GM12873 (cell line): ENCODE measurements at regions not wholly inside any gene's neighbourhood (a gene's known extent, or its start where the extent isn't known, plus 50 kb on each side); places are given as distances from the start of the nearest gene placed in this dataset.

Source experiments
- TF ChIP-seq, protein P1 (sequence below): IDR thresholded peaks from 2 replicates; pipeline ENCODE4 v1.5.1; 2012; ENCODE audit warnings: low read depth, mild to moderate bottlenecking, moderate library complexity, low read length, control low read depth; ENCODE audit not compliant: insufficient read depth; ENCODE audit errors: missing control alignments

DNA sequence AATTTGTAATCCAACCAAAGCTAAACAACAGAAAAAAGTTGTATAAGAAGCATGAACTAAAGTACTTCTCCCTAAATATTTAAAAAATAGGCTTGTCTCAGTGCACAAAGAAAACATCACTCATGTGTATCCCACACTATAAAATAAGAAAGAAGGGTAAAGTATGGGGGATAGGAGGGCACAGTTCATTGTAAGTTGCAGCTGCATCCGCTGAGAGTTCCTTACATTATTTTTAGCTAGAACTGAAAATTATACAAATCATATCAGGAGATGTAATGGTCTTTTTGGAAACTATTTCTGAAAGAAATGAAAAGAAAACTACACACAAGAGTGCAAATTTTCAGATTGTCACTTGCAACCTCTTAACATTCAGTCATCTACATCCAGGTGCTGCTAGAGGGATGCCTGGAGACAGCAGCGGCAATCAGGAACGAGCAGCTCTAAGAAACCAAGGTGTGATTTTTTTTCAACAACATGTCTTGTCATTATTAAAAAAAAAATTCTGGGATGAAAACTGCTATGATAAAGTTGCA, 273.6 kb downstream of the ASXL3 start:
- TF ChIP-seq, protein P1, sequence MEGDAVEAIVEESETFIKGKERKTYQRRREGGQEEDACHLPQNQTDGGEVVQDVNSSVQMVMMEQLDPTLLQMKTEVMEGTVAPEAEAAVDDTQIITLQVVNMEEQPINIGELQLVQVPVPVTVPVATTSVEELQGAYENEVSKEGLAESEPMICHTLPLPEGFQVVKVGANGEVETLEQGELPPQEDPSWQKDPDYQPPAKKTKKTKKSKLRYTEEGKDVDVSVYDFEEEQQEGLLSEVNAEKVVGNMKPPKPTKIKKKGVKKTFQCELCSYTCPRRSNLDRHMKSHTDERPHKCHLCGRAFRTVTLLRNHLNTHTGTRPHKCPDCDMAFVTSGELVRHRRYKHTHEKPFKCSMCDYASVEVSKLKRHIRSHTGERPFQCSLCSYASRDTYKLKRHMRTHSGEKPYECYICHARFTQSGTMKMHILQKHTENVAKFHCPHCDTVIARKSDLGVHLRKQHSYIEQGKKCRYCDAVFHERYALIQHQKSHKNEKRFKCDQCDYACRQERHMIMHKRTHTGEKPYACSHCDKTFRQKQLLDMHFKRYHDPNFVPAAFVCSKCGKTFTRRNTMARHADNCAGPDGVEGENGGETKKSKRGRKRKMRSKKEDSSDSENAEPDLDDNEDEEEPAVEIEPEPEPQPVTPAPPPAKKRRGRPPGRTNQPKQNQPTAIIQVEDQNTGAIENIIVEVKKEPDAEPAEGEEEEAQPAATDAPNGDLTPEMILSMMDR = no peak

DNA sequence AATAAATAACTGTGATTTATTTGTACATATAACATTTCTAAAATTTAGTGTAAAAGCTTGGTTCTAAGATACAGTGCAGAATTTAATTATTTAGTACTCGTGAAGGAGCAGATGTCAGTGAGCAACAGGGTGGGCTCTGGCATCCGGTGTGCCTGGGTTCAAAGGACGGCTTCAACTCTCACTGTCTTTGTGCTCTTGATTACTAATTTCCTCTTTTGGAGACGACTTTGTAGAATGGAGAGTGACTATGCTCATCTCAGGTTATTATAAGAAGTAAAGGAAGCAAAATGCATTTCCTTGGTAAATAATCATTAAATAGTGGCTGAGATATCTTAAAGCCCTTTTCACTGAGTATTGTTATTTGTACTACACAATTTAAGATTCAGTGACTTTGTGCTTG, 271.7 kb downstream of the ASXL3 start:
- TF ChIP-seq, protein P1 = no peak

DNA sequence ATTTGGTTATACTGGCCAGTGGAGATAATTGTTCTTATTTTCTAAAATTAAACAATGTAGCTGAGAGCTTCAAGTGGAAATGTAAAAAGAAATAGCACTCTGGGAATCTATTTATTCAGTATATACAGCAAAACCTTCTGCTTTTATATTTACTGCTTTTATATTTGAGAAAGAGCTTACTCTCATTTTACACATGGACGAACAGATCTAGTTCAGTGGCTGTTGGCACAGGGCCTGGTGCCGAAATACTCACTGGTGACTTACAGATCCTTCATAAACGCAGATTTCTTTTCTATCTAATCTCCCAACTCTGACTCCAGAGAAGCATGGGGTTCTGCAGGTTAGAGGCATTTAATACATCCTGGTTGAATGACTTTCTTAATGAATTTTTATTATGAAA, 266.2 kb downstream of the ASXL3 start:
- TF ChIP-seq, protein P1 = no peak

DNA sequence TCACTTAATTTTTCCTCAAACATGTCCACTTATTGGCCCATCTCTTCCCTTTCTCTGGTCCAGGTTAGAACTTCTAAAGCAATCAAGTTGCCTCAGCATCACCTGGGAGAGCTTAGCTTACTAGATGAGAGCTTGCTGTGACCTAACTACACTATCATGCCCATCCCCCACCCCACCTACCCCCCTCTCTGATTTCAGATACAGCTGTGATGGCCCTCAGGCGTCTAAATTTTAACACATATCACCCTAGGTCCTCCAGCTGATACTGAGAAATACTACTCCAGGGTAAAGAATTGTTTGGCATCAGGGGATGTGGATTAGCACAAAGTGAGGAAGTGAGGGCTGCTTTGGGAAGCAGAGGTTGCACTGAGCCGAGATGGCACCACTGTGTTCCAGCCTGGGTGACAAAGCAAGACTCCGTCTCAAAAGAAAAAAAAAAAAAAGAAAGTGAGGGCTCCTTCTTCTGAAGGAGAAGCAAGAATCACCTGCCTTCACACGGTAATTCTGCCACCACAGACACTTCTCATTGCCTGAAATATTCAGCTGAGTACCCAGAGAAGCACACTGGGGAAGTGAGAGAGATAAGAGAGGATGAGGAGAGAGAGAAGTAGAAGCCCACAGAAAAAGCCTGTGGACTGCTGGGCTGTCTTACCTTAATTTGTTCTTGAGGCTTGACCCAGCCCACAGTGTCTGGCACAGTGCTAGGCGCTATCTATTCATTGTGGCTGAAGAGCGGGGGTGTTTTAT, 263.4 kb downstream of the ASXL3 start:
- TF ChIP-seq, protein P1 = no peak

DNA sequence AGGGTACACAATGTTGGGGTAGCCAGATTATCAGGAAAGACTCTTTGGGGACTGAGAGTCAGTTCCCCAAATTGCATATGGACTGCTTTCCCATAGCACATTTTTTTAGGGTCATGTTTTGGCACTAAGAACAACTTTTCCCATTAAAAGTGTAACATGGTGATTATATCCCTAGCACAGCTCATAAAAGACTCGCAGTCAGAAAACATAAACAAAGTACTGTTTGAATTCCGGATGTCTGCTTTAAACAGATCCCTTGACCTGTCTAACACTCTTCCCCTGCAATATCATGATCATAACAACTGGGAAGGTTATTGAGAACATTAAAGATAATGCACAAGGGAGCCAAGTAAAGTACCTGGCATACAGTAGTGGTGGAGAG, 262.2 kb downstream of the ASXL3 start:
- TF ChIP-seq, protein P1 = no peak

DNA sequence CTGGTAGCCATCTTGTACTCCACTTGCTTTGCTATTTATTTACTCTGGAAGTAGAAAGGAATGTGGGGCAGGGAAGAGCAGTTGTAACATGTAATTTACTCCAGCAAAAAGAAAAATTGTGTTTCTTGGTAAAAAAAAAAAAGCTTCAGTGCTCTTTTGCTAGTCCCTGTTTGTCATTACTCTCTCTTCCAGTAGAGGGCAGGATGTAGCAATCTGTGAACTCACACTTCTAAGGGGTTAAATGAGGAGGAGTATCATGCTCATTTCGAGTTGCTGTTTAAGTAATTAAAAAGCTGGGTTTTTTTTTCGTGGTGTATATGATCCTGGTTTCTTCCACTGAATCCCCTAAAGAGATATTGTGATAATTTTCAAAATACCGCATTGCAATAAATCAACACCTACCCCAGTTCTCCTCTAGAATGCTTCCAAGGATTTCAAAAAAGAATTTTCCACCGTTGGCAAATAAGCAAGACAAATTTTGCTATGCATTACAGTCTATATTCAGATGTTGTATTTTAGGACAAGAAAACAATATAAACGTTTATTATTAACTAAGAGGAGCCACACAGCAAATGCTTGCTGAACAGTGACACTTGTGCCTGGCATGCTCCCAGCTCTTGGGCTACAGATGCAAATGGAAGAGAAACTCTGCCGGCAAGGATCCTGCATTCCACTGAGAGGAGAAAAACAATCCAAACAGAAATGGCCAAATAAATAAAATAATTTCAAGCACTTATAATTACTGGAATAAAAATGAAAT, 261.6 kb downstream of the ASXL3 start:
- TF ChIP-seq, protein P1 = peak; percentile 76

DNA sequence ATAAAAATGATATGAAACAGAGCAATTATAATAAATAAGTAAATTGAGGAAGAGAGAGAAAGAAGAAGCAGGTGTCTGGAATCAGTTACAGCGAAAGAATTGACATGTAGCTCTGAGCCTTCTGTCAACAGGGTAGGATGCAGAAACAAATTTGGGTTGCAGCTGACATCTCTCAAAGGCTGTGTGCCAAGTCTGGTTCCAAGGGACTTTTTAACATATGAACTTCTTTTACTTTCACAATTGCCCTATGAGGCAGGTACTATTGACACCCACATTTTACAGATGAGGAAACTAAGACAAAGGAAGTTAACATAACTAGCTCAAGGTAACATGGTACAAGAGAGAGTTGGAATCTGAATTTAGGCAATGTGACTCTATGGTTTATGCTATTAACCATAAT, 260.0 kb downstream of the ASXL3 start:
- TF ChIP-seq, protein P1 = no peak
